Ishikawa (cell line): ENCODE measurements at regions not wholly inside any gene's neighbourhood (a gene's known extent, or its start where the extent isn't known, plus 50 kb on each side); places are given as distances from the start of the nearest gene placed in this dataset.

Experiments used
- CEBPB ChIP-seq: IDR thresholded peaks from 2 replicates; pipeline ENCODE4 v1.6.1; 2012
- EGR1 ChIP-seq: IDR thresholded peaks from 2 replicates; pipeline ENCODE4 v1.6.1; 2012
- EP300 ChIP-seq: IDR thresholded peaks from 2 replicates; pipeline ENCODE4 v1.6.1; 2012; ENCODE audit warnings: borderline replicate concordance
- FOXM1 ChIP-seq: IDR thresholded peaks from 2 replicates; pipeline ENCODE4 v1.6.1; 2012; ENCODE audit warnings: low read depth, borderline replicate concordance
- MAX ChIP-seq: IDR thresholded peaks from 2 replicates; pipeline ENCODE4 v1.6.1; 2012
- RAD21 ChIP-seq: IDR thresholded peaks from 2 replicates; pipeline ENCODE4 v1.6.1; 2012; ENCODE audit warnings: low read depth
- REST ChIP-seq: IDR thresholded peaks from 2 replicates; pipeline ENCODE4 v1.6.1; 2012; ENCODE audit warnings: low read depth, mild to moderate bottlenecking
- TEAD4 ChIP-seq: IDR thresholded peaks from 2 replicates; pipeline ENCODE4 v1.6.1; 2012

GRCh38 chr2:209002054-209002453 lies 421.8 kb upstream of the MAP2 start:
- TF ChIP-seq FOXM1 = no peak
- no peak for TF ChIP-seq CEBPB
- TF ChIP-seq REST = no peak
- TF ChIP-seq MAX = no peak
- TF ChIP-seq EP300 = no peak
- TF ChIP-seq RAD21 = no peak
- TF ChIP-seq TEAD4 = no peak
- no peak for TF ChIP-seq EGR1
